T1000 (cell line): ENCODE measurements at regions not wholly inside any gene's neighbourhood (a gene's known extent, or its start where the extent isn't known, plus 50 kb on each side); places are given as distances from the start of the nearest gene placed in this dataset.
"Not testable (repeated sequence)": the region's sequence is repeated elsewhere in the genome, so short reads cannot be mapped to it uniquely, and the experiment has no call there.

Experiments
- DNase-seq: peaks from one replicate; lab custom pipeline; 2025; ENCODE audit warnings: mixed read lengths; lab: John Stamatoyannopoulos, UW

DNA sequence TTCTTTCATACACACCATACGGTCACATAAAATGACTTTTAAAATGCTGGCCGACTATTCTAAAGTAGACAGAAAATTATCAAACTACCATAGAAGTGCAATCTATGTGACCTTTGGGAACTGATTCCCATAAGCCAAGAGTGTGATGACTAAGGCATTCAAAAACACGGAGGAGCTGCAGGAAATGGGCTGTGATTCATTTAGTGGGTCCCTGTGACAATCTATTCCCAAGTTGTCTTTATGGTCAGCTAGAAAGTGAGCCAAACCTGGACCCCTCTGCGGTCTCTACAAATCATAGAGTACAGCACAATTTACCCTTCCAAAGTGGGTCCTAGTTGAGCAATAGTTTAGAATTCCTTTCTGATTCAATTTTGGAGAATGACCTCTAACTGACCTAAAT, 251.5 kb upstream of the CBLB start:
- no peak for DNase-seq

DNA sequence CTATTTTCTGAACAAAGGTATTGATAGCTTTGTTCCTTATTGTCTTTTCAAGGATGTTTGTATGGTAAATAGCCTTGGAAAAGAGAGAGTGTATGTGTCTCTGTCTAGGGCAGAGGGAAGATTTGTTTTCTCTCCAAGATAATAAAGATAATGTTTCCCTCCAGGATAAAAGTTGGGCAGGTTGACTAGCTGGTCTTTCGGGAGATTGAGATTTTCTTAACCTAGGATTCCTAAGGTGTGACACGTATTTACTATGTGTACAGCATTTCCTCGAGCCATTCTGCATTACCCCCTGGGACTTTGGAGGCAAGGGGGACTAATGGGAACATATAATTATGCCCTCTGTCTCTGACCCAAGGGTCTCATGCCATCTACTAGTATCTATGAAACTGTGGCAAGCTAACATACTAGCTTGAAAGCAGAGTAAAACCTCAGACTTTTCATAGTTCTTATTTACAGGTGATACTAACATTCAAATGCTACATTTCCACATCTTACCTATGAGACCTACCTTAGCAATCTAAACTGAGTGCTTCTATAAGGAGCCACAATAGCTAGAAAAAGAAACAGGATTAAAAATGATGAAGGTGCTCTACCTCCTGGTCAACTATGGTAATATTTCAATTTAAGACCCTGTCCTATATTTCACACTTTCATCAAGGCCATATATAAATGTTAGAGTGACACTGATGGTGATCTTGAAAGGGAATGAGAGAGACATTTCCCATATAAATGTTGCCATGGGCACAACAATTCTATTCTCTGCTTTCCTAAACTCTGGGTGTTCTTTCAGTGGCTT, 252.9 kb upstream of the CBLB start:
- no peak for DNase-seq

DNA sequence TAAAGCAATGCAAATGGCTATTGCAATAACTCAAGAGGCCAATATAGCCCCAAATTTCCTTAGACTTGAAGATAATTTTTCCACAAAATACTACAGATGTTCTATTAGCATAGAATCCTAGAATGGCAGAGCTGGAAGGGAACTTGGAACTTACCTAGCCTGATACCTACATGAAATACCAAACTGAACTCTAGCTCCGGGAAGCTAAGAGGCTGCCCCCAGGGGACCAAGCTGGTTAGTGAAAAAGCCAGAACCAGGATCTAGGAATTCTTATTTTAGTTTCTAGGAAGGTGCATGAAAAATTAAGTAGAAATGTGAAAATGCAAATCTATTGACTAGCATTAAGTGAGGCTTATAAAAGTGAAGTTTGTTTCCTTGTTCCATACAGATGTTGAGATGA, 256.0 kb upstream of the CBLB start:
- DNase-seq: no peak

DNA sequence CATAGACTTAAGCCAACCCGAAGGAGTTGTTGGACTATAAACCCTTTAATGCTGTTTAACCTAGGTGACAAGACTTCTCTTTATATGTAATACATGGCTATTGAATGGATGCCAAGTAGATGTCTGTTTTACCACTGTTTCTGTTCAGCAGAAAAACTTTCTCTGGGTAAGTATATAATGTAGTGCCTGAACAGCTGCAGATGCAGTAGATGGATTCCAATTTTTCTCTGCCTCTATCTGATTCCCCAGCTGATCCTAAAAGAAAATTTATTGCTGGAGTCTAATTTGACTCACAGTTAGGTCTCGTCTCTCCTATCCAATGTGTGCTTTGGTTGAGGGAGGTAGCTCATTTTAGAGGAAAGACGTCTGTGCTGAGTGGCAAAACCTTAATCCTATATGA, 256.5 kb upstream of the CBLB start:
- DNase-seq: no peak

DNA sequence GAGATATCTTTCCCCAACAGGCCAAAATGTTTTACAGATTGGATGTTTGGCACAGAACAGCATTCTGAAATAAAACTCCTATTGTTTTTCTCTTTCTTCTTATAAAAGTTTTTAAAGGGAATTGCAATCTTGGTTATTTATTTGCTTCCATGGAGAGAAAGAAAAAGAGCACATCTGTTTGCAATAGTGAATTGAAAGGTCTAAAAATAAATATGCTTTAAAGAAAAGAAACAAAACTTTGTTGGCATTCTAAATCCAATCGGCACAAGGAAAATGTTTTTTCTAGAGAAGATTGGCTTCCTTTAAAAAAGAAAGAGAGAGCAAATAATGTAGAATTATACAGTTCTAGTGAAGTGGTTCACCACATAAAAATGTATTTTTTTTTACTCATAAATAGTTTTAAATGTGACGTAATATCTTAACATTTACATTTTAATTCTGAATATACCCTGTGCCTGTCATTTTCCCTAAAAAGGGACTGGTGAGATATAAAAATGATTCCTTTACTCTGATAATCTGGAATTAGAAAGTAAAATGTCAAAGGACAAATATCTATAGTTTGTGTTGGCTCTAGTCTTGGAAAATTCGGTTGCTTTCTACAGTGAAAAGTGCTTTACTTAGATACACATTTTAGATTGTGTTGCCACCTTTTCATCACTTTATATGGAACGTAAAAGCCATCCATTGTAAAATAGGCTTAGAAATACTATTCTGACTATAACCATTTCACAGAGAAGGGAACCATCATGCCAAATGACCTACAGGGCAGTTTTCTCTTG, 257.4 kb upstream of the CBLB start:
- DNase-seq: no peak

DNA sequence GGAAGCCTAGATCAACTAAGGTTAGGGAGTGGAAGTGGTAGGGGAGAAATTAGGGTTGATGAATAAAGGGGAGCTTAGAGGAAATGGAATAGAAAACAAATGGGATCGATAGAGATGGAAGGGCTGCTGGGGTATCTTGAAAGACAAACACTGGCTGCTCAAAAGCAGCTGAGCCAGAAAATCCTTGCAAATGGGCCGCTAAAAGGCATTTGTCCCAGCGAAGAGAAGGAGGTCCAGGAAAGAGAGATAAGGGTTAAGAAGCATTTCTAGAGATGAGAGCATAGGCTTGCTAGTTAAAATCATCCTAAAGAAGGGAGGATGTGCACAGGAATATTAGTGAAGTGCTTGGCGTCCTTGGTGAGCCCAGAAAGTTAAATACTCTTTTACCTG, 258.0 kb upstream of the CBLB start:
- no peak for DNase-seq

DNA sequence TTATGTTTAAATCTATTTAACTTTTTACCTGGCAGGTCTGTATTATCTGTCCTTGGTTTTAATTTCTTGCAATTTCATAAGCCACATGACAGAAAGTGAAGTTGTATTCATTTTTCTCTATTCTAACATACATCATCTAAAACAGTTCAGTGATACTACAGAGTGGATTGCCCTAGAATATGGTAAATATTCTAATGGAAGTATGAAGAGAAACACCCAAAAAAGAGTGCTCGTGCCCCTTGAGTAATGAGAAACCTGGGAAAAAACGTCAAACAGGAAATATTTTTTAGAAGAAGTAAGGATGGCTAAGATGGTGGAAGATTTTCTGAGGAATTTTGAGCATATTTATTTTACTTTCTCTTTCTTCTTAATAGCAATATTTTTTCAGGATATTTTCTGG, 261.1 kb upstream of the CBLB start:
- DNase-seq: no peak

DNA sequence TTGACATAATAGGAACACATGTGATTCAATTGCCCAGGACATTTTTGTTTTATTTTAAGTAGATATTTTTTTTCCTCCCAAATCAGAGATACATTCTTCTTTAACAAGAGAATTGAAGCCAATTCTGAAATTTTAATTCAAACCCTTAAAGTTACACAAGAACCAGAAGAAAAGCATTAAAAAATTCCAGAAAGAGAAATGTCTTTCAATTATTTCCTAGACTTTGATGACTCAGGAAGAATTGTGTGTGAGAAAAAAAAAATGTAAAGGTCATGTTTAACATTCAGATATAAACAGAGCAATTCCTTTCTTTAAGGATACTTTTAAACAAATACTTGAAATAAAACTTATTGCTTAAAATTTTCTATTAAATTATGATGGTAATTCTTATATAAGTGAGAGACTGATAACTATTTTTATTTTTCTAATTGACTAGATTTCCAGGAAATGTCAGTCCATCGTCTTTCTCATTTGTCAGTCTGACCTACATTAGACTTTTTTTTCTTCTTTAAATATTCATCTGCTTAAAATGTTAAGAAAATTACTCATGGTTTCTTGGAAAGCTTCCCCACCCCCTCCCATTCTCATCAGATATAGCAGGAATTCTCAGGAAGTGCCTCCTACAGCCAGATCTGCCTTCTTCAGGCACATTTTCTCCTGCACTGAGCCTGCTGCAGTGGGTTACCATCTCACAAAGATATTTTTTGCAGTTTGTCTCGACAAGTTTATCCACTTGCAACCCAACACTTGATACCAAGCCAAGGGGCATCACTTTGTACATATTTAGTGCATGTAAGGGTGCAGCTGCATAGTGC, 261.8 kb upstream of the CBLB start:
- no peak for DNase-seq

DNA sequence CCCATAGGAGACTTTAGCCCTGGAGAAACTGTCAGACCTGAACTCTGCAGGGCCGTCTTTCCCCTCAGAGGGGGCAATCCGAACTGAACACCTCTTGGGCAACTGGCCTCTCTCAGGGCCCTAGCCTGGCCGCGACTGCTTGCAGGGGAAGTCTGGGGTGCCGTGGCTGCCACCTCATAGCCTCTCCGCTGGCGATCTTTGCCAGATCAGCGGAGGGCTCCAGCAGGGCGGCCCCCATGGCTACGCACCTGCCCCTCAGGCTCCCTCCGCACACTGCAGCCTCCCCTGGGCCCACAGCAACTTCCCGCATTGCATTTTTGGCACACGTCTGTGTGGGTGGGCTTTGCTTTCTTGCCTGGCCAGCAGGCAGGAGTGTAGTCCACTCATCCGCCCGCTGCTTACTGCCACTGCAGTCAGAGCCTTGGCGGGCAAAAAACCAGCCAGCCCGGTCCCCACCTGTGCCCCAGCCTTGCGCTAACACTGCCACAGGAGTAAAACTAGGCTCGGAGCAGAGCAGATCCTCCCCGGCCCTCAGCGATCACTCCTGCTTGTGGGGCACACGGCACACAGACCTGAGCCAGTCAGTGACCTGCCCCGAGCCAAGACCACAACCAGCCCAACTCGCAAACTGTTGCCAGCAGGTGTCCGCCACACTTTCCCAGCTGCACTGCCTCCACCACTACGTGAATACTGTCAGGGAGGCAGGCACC, 266.8 kb upstream of the CBLB start:
- no peak for DNase-seq

DNA sequence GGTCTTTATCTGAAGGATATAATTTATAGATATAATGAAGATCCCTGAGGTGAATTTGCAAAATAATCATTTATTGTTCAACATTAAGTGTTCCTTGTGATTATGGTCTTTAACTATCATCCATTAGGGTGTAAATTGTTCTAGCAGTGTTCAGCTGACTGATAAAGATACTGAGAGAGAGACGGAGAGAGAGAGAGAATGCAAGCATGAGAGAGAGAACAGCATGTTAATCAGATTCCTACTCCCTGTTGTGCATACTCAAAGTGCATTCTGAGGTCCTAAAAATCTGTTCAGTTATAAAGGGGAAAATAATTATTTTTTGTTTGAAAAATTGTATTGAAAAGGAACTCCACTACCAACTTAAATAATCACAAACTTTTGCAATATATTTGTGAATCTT, 271.0 kb upstream of the CBLB start:
- DNase-seq: no peak

DNA sequence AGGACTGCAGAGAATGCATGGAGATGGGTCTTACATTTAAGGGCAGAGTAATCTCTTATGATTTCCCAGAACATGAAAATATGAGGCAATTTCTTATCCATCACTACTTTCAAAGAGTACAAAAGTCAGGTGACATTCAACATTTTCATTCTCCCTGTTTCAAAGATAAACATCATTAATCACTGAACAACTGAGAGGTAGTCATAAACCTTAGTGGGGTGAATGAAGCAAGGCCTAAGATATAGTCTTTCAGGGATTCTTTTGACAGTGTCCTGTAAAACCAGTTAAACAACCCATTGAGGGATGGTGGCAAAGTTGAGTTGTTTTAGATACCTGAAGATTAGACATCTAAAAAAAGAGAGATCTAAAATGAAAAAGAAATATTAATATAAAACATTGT, 271.6 kb upstream of the CBLB start:
- DNase-seq: no peak

DNA sequence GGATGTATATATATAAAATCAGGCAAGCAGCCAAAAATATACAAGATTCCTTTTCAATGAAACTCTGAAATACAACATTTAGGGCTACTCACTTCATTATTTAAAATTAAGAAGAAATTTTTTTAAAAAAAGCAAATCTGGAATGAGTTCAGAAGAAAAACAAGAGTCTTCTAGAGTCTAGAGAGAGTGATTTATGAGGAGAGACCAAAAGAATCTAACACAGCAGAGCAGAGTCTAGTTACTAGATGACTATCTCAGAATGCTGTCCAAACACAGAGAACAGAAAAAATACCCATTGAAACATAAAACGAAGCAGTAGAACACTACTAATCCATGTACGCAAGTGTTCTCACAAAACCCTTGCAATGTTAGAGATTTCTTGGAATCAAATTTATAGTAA, 275.2 kb upstream of the CBLB start:
- DNase-seq: no peak

DNA sequence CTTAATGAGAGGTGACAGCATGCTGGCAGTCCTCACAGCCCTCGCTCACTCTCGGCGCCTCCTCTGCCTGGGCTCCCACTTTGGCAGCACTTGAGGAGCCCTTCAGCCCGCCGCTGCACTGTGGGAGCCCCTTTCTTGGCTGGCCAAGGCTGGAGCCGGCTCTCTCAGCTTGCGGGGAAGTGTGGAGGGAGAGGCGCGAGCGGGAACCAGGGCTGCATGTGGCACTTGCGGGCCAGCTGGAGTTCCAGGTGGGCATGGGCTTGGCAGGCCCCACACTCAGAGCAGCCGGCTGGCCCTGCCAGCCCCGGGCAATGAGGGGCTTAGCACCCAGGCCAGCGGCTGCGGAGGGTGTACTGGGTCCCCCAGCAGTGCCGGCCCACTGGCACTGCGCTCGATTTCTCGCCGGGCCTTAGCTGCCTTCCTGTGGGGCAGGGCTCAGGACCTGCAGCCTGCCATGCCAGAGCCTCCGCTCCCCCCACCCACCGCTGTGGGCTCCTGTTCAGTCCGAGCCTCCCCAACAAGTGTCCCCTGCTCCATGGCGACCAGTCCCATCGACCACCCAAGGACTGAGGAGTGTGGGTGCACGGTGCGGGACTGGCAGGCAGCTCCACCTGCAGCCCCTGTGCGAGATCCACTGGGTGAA, 279.7 kb upstream of the CBLB start:
- not testable (repeated sequence) for DNase-seq

DNA sequence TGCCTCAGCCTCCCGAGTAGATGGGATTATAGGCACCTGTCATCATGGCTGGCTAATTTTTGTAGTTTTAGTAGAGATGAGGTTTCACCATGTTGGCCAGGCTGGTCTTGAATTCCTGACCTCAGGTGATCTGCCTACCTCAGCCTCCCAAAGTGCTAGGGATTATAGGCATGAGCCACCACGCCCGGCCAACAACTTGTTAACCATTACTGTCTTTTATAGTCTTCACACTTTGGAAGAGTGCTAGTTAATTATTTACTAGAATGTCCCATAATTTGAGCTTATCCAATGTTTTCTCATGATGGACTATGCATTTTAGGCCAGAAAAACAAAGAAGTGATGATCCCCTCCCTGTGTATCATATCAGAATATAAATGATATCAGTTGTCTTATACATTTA, 288.6 kb upstream of the CBLB start:
- no peak for DNase-seq

DNA sequence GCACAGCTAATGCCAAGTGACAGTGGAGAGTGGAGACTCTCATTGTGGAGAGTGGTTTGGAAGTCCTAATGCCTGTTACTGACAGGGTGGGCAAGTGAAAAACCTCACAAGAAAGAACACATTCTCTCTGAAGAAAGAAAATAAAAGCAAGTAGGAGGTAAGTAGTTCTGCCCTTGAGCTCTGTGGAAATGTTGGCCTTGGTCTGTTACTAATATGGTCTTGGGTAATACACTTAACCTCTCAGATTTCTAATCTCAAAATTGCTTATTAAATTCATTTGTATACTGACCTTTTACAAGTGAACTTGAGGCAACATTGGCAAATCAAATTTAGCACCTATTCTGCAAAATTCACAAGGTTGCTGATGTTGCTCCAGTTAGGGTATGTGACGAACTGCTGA, 291.6 kb upstream of the CBLB start:
- no peak for DNase-seq

DNA sequence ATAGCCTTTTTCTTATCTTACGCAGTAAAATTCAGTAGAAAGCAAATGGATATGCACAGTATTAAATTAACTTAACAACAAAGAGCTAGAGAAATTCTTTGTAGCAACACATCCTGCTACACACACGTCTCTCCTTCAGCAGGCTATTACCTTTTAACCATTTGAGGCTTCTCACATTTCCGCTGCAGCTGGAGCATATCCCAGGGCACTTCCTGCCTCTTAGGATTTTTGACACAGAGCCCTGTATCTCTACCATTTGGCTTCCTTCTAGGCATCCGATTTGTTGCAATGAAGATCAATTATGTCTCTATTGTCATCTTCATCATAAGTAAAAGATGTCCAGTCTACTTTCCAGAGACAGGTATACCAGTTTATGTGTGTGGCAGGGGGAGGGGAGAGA, 292.4 kb upstream of the CBLB start:
- DNase-seq: no peak

DNA sequence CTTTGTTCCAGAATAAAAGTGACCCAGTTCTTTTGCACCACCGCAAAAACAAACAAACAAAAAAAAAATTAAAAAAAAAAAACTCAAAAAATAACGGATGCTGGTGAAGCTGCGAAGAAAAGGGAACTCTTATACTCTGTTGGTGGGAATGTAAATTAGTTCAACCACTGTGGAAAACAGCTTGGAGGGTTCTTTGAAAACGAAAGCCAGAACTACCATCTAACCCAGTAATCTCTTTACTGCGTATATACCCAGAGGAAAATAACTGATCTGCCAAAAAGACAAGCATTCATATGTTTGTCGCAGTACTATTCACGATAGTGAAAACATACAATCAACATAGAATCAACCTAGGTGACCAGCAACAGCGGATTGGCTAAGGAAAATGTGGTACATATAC, 298.9 kb upstream of the CBLB start:
- no peak for DNase-seq

DNA sequence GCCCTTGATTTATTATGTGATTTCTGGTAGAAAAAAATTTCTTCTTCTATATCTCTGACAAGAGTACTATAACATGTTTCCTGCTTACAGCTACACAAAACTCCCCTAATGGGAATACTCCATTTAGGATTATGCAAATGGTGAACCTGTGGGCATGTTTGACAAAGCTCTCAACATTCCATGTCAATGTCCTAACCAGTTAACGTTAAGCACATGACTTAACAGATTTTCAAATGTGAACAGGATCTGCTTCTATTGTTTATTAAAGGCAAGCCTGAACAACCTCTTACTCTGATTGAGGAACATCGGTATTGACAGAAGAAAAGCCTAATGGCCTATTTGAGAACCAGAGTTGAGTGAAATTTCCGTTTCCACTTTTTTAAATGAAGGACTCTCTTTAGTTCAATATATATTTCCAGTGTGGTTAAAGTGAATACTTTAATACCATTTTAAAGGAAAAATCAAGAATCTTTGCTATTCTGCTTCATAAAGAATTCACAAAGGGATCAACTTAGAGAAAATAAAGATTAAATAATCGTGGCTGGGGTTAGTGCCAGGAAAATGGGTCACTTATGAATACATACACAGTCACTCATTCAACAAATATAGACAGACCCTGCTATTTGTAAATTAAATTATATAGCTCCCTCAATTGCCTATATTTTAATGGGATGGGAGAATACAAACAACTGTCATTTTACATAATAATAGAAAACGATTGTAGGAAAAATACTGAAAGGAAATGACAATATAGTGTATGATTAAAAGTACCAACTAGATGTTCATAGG, 300.3 kb upstream of the CBLB start:
- no peak for DNase-seq

DNA sequence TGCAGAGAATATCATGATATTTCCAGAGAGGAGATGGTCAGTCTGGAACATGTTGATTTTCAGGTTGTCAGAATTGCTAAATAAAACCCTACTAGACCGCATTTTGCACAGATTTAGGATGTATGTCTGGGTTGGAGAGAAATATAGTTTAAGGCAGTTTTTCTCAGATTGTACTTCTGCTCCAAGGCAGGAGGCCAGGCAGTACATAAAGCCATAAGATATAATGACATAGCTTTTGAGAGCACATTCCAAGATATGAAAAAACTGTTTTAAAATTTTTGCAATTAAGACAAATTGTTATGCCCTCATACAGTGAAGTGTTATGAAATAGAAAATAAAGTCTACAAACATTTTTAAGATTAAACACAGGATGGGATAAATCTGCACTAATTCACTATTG, 301.8 kb upstream of the CBLB start:
- DNase-seq: no peak

DNA sequence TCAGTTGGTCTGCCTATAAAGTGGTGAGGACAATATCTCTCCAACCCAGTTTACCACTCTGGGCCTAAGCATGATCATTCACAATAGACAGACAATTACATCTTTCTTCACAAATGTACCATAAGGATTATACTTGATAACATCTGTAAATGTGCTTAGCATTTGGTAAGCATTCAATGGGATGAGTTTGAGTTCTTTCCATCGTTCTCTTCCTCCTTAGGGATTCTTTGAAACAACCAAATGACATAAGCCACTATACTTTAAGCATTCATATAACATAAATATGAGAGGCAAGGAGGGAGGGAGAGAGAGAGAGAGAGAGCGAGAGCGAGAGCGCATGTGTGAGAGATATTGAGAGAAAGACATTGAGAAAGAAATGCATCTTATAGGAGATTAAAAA, 303.3 kb upstream of the CBLB start:
- DNase-seq: no peak

DNA sequence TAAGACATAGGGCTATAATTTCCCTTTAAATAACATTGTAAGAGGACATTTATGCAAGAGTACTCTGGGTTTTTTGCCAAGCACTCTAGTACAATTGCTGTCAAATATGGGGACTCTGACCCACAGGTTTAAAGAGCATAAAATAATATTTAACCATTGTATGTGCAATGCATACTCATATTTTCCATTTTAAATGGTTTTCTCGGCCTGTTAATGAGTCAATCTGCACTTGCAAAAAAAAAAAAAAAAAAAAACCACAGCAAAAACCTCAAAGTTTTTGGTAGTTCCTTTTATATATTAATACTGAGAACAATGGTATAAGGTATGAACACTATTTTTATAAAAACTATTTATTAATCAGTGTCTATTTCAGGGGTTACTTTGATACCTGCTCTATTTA, 304.0 kb upstream of the CBLB start:
- DNase-seq: no peak
